Mesenchymal stem cell (in vitro differentiated cells and primary cell): ENCODE measurements at regions not wholly inside any gene's neighbourhood (a gene's known extent, or its start where the extent isn't known, plus 50 kb on each side); places are given as distances from the start of the nearest gene placed in this dataset.
"Not testable (repeated sequence)": the region's sequence is repeated elsewhere in the genome, so short reads cannot be mapped to it uniquely, and the experiment has no call there.

ENCODE experiments used
- DNase-seq: peaks from one replicate; pipeline ENCODE4 v3.0.0-alpha.2; 2013
- H2AFZ ChIP-seq: one replicate; pipeline ENCODE4 v1.6.1; 2013; ENCODE audit warnings: low read depth, mild to moderate bottlenecking, control low read depth, inconsistent platforms, low read length, moderate library complexity
- H2AK5ac ChIP-seq: 2 replicates; pipeline ENCODE4 v1.6.1; 2013; ENCODE audit warnings: low read length, moderate library complexity, mild to moderate bottlenecking, inconsistent platforms; ENCODE audit not compliant: severe bottlenecking
- H2BK120ac ChIP-seq: one replicate; pipeline ENCODE4 v1.6.1; 2013; ENCODE audit warnings: low read depth, mild to moderate bottlenecking, inconsistent platforms, low read length, moderate library complexity
- H2BK12ac ChIP-seq, 2 experiments: one replicate each; pipeline ENCODE4 v1.6.1; 2013; ENCODE audit warnings: inconsistent platforms in 2 of 2, low read length in 2 of 2, mild to moderate bottlenecking in 2 of 2, moderate library complexity in 2 of 2, control low read depth in 1 of 2
- H2BK15ac ChIP-seq: one replicate; pipeline ENCODE4 v1.6.1; 2013; ENCODE audit warnings: mild to moderate bottlenecking, low read depth, inconsistent platforms; ENCODE audit not compliant: poor library complexity, severe bottlenecking
- H2BK5ac ChIP-seq: 2 replicates; pipeline ENCODE4 v1.6.1; 2013; ENCODE audit warnings: low read depth, mild to moderate bottlenecking, low read length, control low read depth, inconsistent platforms; ENCODE audit not compliant: poor library complexity, severe bottlenecking
- H3K14ac ChIP-seq, 2 experiments: one replicate each; pipeline ENCODE4 v1.6.1; 2013; ENCODE audit warnings: inconsistent platforms in 2 of 2, low read length in 2 of 2, control low read depth in 1 of 2, mild to moderate bottlenecking in 1 of 2, moderate library complexity in 1 of 2
- H3K18ac ChIP-seq, 2 experiments: one replicate each; pipeline ENCODE4 v1.6.1; 2013; ENCODE audit warnings: inconsistent platforms in 2 of 2, low read length in 2 of 2, control low read depth in 1 of 2, low read depth in 1 of 2, mild to moderate bottlenecking in 1 of 2
- H3K23ac ChIP-seq, 2 experiments: one replicate each; pipeline ENCODE4 v1.6.1; 2013; ENCODE audit warnings: inconsistent platforms in 2 of 2, low read length in 2 of 2, mild to moderate bottlenecking in 2 of 2, moderate library complexity in 2 of 2, control low read depth in 1 of 2
- H3K27ac ChIP-seq: 2 replicates; pipeline ENCODE4 v1.5.1; 2013; ENCODE audit warnings: mild to moderate bottlenecking, moderate library complexity, low read length, control low read depth, inconsistent platforms; ENCODE audit not compliant: poor library complexity, severe bottlenecking
- H3K27me3 ChIP-seq, 2 experiments: 2 replicates each; pipeline versions ENCODE4 v1.6.1 to v1.7.0; 2013; ENCODE audit warnings: low read length in 2 of 2, mild to moderate bottlenecking in 2 of 2, moderate library complexity in 2 of 2, control low read depth in 1 of 2, inconsistent platforms in 1 of 2; ENCODE audit not compliant: control insufficient read depth in 1 of 2, insufficient read depth in 1 of 2
- H3K36me3 ChIP-seq, 2 experiments: 2 replicates each; pipeline versions ENCODE4 v1.6.1 to v1.7.0; 2013; ENCODE audit warnings: low read length in 2 of 2, control low read depth in 1 of 2, inconsistent platforms in 1 of 2, low read depth in 1 of 2, mild to moderate bottlenecking in 1 of 2; ENCODE audit not compliant: insufficient read depth in 2 of 2, control insufficient read depth in 1 of 2
- H3K4ac ChIP-seq, 2 experiments: one replicate each; pipeline ENCODE4 v1.6.1; 2013; ENCODE audit warnings: inconsistent platforms in 2 of 2, low read length in 2 of 2, mild to moderate bottlenecking in 2 of 2, moderate library complexity in 2 of 2, control low read depth in 1 of 2, low read depth in 1 of 2
- H3K4me1 ChIP-seq: 2 replicates; pipeline ENCODE4 v1.6.1; 2013; ENCODE audit warnings: low read depth, low read length, control low read depth; ENCODE audit not compliant: control insufficient read depth, insufficient read depth
- H3K4me2 ChIP-seq: 2 replicates; pipeline ENCODE4 v1.6.1; 2013; ENCODE audit warnings: low read length, mild to moderate bottlenecking, inconsistent platforms; ENCODE audit not compliant: poor library complexity, severe bottlenecking
- H3K4me3 ChIP-seq, 2 experiments: 2 replicates each; pipeline versions ENCODE4 v1.5.1 to v1.7.0; 2013; ENCODE audit warnings: low read length in 2 of 2, mild to moderate bottlenecking in 2 of 2, control low read depth in 1 of 2, low read depth in 1 of 2; ENCODE audit not compliant: insufficient read depth in 1 of 2
- H3K79me1 ChIP-seq: replicated peaks from 2 replicates; pipeline ENCODE4 v1.6.1; 2013; ENCODE audit warnings: mild to moderate bottlenecking, control low read depth, low read length, inconsistent platforms; ENCODE audit not compliant: poor library complexity, severe bottlenecking
- H3K9ac ChIP-seq: 2 replicates; pipeline ENCODE4 v1.7.0; 2013; ENCODE audit warnings: mild to moderate bottlenecking, low read length, moderate library complexity
- H3K9me3 ChIP-seq: 2 replicates; pipeline ENCODE4 v1.7.0; 2013; ENCODE audit warnings: mild to moderate bottlenecking, low read length; ENCODE audit not compliant: control insufficient read depth
- H4K8ac ChIP-seq: one replicate; pipeline ENCODE4 v1.6.1; 2013; ENCODE audit warnings: inconsistent platforms, mild to moderate bottlenecking, low read length, moderate library complexity
- H4K91ac ChIP-seq: one replicate; pipeline ENCODE4 v1.6.1; 2013; ENCODE audit warnings: mild to moderate bottlenecking, low read length, inconsistent platforms
- WGBS: methylation state at CpG from one replicate; pipeline ENCODE4 v1.1.7; 2013; ENCODE audit warnings: mixed read lengths; 5-methylcytosine and 5-hydroxymethylcytosine counted together

DNA sequence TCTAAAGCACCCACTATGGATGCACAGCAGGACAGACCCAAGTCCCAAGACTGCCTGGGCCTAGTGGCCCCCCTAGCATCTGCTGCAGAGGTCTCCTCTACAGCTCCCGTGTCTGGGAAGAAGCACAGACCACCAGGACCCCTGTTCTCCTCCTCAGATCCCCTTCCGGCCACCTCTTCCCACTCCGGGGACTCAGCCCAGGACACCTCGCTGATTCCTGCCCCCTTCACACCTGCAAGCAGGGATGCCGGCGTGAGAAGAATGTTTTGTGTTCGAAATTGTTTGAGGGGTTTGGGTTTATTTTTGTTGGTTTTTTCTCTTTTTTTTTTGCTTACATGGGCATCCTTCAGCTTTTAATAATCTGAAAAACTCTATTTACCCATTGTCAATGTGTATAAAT, 150.3 kb upstream of the C1QTNF3 start:
- H4K8ac ChIP-seq, H2BK12ac ChIP-seq, H4K91ac ChIP-seq, H3K4me1 ChIP-seq, H3K4me3 ChIP-seq, H3K4ac ChIP-seq, H3K27me3 ChIP-seq, H3K27ac ChIP-seq, H2BK15ac ChIP-seq, H3K23ac ChIP-seq, H2AK5ac ChIP-seq, H3K18ac ChIP-seq, H3K14ac ChIP-seq, H3K9me3 ChIP-seq, H3K9ac ChIP-seq, H2BK5ac ChIP-seq, H3K4me2 ChIP-seq, DNase-seq, H2BK120ac ChIP-seq, H2AFZ ChIP-seq: not testable (repeated sequence)
- Histone ChIP-seq H3K79me1 (peaks cover 21% of the 10 kb centered on the region), H3K36me3 (peaks cover 3 to 25% of the 10 kb centered on the region in 2 experiments)
- 95% methylated on average over 5 of the region's 7 CpGs for WGBS

DNA sequence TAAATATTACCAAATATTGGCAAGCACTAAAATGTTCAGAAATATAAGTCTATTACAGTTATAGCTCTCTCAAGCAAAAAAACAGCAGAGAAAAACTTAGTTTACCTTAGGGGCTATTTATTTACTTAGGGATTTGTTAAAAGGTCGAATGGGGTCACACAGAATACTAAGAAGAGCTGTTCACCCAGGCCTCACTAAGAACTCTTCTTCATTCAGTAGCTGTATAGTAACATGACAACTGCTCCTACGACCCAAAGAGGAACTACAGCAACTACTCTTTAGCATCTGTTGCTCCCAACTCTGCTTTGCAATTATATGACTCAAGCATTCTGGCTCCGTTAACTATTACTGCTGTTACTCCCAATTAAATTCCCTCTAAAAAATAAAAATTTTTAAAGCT, 150.8 kb upstream of the C1QTNF3 start:
- not testable (repeated sequence) for H3K27me3 ChIP-seq, H3K14ac ChIP-seq, H4K91ac ChIP-seq, H2AK5ac ChIP-seq, H4K8ac ChIP-seq, H3K4me1 ChIP-seq, H2BK12ac ChIP-seq, H2BK5ac ChIP-seq, H3K4me3 ChIP-seq, H3K4me2 ChIP-seq, H2BK120ac ChIP-seq, H2AFZ ChIP-seq, H3K9ac ChIP-seq, H3K4ac ChIP-seq, H3K27ac ChIP-seq, H3K9me3 ChIP-seq, H3K18ac ChIP-seq, H2BK15ac ChIP-seq
- WGBS = 80% methylated on average over 1 of the region's 3 CpGs
- peak; percentile 18 for DNase-seq
- H3K23ac ChIP-seq = peak overlapping the region in 1 of 2 experiments; percentile 79
- H3K36me3 ChIP-seq = peaks cover 3 to 25% of the 10 kb centered on the region in 2 experiments
- H3K79me1 ChIP-seq = peaks cover 21% of the 10 kb centered on the region

DNA sequence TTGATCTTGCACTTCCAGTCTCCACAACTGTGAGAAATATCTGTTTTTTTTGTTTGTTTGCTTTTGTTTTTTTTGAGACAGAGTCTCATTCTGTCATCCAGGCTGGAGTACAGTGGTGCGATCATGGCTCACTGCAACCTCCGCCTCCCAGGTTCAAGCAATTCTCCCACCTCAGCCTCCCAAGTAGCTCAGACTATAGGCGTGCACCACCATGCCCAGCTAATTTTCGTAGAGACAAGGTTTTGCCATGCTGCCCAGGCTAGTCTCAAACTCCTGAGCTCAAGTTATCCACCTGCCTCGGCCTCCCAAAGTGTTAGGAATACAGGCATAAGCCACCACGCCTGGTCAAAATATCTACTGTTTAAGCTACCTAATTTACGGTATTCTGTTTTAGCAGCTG, 153.1 kb upstream of the C1QTNF3 start:
- H3K27ac ChIP-seq, H2AK5ac ChIP-seq, H3K23ac ChIP-seq, H2BK15ac ChIP-seq, H3K18ac ChIP-seq, H2AFZ ChIP-seq, H3K9me3 ChIP-seq, H3K4me1 ChIP-seq, H3K4ac ChIP-seq, H2BK12ac ChIP-seq, DNase-seq, H2BK120ac ChIP-seq, H3K4me3 ChIP-seq, H3K4me2 ChIP-seq, H2BK5ac ChIP-seq, H3K27me3 ChIP-seq, H3K9ac ChIP-seq, H4K91ac ChIP-seq, H3K14ac ChIP-seq, H4K8ac ChIP-seq: not testable (repeated sequence)
- H3K79me1 ChIP-seq = peaks cover 15% of the 10 kb centered on the region
- 100% methylated on average over 4 of the region's 7 CpGs for WGBS
- H3K36me3 ChIP-seq = peaks cover 0 to 12% of the 10 kb centered on the region in 2 experiments

DNA sequence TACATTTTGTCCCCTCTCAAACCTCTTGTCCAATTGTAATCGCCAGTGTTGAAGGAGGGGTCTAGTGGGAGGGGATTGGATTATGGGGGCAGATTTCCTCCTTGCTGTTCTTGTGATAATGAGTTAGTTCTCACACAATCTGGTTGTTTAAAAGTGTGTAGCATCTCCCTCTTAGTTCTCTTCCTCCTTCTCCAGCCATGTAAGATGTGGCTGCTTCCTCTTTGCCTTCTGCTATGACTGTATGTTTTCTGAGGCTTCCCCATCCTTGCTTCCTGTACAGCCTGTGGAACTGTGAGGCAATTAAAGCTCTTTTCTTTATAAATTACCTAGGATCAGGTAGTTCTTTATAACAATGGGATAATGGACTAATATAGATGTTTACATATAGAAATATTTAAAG, 162.3 kb upstream of the C1QTNF3 start:
- H2AK5ac ChIP-seq, H3K9me3 ChIP-seq, H3K79me1 ChIP-seq, H4K91ac ChIP-seq, H3K4ac ChIP-seq, H3K18ac ChIP-seq, DNase-seq, H4K8ac ChIP-seq, H2AFZ ChIP-seq, H3K14ac ChIP-seq, H3K27ac ChIP-seq, H2BK5ac ChIP-seq, H3K23ac ChIP-seq, H2BK12ac ChIP-seq, H2BK15ac ChIP-seq, H3K4me1 ChIP-seq, H3K9ac ChIP-seq, H3K4me3 ChIP-seq, H3K36me3 ChIP-seq, H3K27me3 ChIP-seq, H3K4me2 ChIP-seq, H2BK120ac ChIP-seq: not testable (repeated sequence)
- WGBS = no CpG with 5 or more reads among the region's 1 CpG
